ENCODE measurements at regions not wholly inside any gene's neighbourhood (a gene's known extent, or its start where the extent isn't known, plus 50 kb on each side); places are given as distances from the start of the nearest gene placed in this dataset.

GRCh38 chrX:63101879-63102620 lies 249.1 kb downstream of the SPIN4 start:
- no peaks in the 10 kb centered on the region for H3K23me2 ChIP-seq (ENCODE audit: low read depth, low read length)
- no peak overlapping the region for H3K9ac ChIP-seq (replicated peaks in 1 of 4; ENCODE audit: extremely low read depth in 1 of 4, low read depth in 3 of 4, low read length in 3 of 4)
- no peaks in the 10 kb centered on the region for H3K36me3 ChIP-seq (ENCODE audit: control insufficient read depth in 2 of 4, insufficient read depth in 4 of 4, low read length in 3 of 4)
- H2BK15ac ChIP-seq (ENCODE audit: low read length), result no peak overlapping the region
- H3K14ac ChIP-seq (ENCODE audit: insufficient read length), result no peak overlapping the region
- no peaks in the 10 kb centered on the region for H3K79me1 ChIP-seq (ENCODE audit: low read depth, low read length)
- CTCF ChIA-PET (ENCODE audit: partially characterized antibody), result no interaction called here
- H3K56ac ChIP-seq (replicated peaks; ENCODE audit: insufficient read length, low read depth, low read length), result no peak overlapping the region
- POLR2A ChIA-PET (ENCODE audit: partially characterized antibody), result no interaction called here
- no peak overlapping the region for H3K4me2 ChIP-seq (ENCODE audit: insufficient read depth in 1 of 2, low read depth in 2 of 2, low read length in 2 of 2)
- no peak overlapping the region for H4K5ac ChIP-seq (ENCODE audit: insufficient read length, low read depth, low read length)
- H3K4me3 ChIP-seq (ENCODE audit: extremely low read depth in 1 of 4, insufficient read depth in 2 of 4, low read depth in 3 of 4, low read length in 4 of 4), result no peak overlapping the region
- H2BK12ac ChIP-seq (ENCODE audit: low read depth, low read length), result no peak overlapping the region
- DNase-seq (ENCODE audit: low read depth in 1 of 2, low spot score in 2 of 2) (no peak), FAIRE-seq (no peak)
- H3K18ac ChIP-seq (ENCODE audit: extremely low read depth, low read length), result no peak overlapping the region
- H4K8ac ChIP-seq (ENCODE audit: extremely low read depth, insufficient read depth, low read length), result no peak overlapping the region
- WGBS, 2 experiments (ENCODE audit: extremely low coverage in 1 of 2, insufficient coverage in 1 of 2, insufficient read length in 1 of 2, insufficient replicate concordance in 2 of 2, low coverage in 1 of 2, low lambda C conversion rate in 2 of 2, missing lambda C conversion rate in 1 of 2), result 78% methylated on average over 6 of the region's 8 CpGs; no CpG with 5 or more reads in 1 of the 2 experiments
- H2BK5ac ChIP-seq (ENCODE audit: low read depth, low read length), result no peak overlapping the region
- H4K20me1 ChIP-seq (replicated peaks in 1 of 2; ENCODE audit: control insufficient read depth in 1 of 2, insufficient read depth in 2 of 2, low read length in 2 of 2), result no peaks in the 10 kb centered on the region
- no peak overlapping the region for H4K91ac ChIP-seq (replicated peaks; ENCODE audit: insufficient read length, low read length)
- no peak overlapping the region for H2BK120ac ChIP-seq (replicated peaks; ENCODE audit: low read depth, low read length)
- H2BK20ac ChIP-seq (ENCODE audit: low read length), result no peak overlapping the region
- H2AK5ac ChIP-seq (ENCODE audit: low read depth, low read length), result no peak overlapping the region
- no peaks in the 10 kb centered on the region for H3K79me2 ChIP-seq (ENCODE audit: control insufficient read depth in 1 of 2, insufficient read depth in 2 of 2, low read length in 2 of 2)
- H2AFZ ChIP-seq (ENCODE audit: low read length), result no peak overlapping the region
- H3K4me1 ChIP-seq (replicated peaks in 1 of 4; ENCODE audit: control insufficient read depth in 3 of 4, insufficient read depth in 4 of 4, low read length in 3 of 4), result no peaks in the 10 kb centered on the region
- H3K4ac ChIP-seq (replicated peaks; ENCODE audit: insufficient read length, low read depth, low read length), result no peak overlapping the region
- no peaks in the 10 kb centered on the region for H3K27me3 ChIP-seq (replicated peaks in 1 of 4; ENCODE audit: control insufficient read depth in 3 of 4, extremely low read depth in 1 of 4, insufficient read depth in 3 of 4, low read length in 3 of 4)
- H3K23ac ChIP-seq (ENCODE audit: insufficient read length), result no peak overlapping the region
- H3K9me3 ChIP-seq (ENCODE audit: insufficient read depth in 2 of 2, low read depth in 1 of 2, low read length in 1 of 2), result peaks cover 12 to 25% of the 10 kb centered on the region in 2 experiments; a peak in 2 of 4 replicates
- H3K27ac ChIP-seq (ENCODE audit: low read depth, low read length), result no peak overlapping the region
- TF ChIP-seq TEAD4 (IDR thresholded peaks at IDR 0.05; ENCODE audit: low read depth, low read length) (no peak), CBX5 (IDR thresholded peaks at IDR 0.05; ENCODE audit: low read depth, low read length) (no peak), RNF2 (IDR thresholded peaks at IDR 0.05; ENCODE audit: borderline replicate concordance, low read depth, low read length, missing control alignments, poor library complexity, severe bottlenecking) (no peak), KDM5A (IDR thresholded peaks at IDR 0.05; ENCODE audit: low read length) (no peak), SP4 (IDR thresholded peaks at IDR 0.05; ENCODE audit: low read length) (no peak), MAX (IDR thresholded peaks at IDR 0.05) (no peak), KDM1A (IDR thresholded peaks at IDR 0.05; ENCODE audit: borderline replicate concordance, low read length) (no peak), POLR2A (IDR thresholded peaks at IDR 0.05; ENCODE audit: control extremely low read depth in 1 of 2, low read depth in 2 of 2, low read length in 2 of 2) (no peak), NANOG (IDR thresholded peaks at IDR 0.05; ENCODE audit: insufficient read depth, low read depth, low read length, poor library complexity, severe bottlenecking) (no peak), CTCF (IDR thresholded peaks at IDR 0.05; ENCODE audit: control extremely low read depth in 1 of 3, insufficient read depth in 1 of 3, low read depth in 1 of 3, low read length in 3 of 3) (no peak), ZNF274 (IDR thresholded peaks at IDR 0.05; ENCODE audit: borderline replicate concordance, extremely low read depth, low read length) (no peak)

Data from H1 (cell line).